Upper lobe of right lung (tissue), 1 donor: ENCODE measurements at regions not wholly inside any gene's neighbourhood (a gene's known extent, or its start where the extent isn't known, plus 50 kb on each side); places are given as distances from the start of the nearest gene placed in this dataset.

Source experiments
- ATAC-seq: fragments of 200-7000 bp; cut with Tn5 transposase; one replicate; pipeline ENCODE4 v1.9.1; 2020; ENCODE audit warnings: mild to moderate bottlenecking, moderate library complexity
- DNase-seq: peaks from one replicate; pipeline ENCODE4 v3.0.0-alpha.2; 2020
- H3K27ac ChIP-seq: fragments of 200-600 bp; one replicate; pipeline ENCODE4 v1.8.0; 2022
- H3K27me3 ChIP-seq: fragments of 200-600 bp; one replicate; pipeline ENCODE4 v1.8.0; 2022; ENCODE audit warnings: mild to moderate bottlenecking
- H3K36me3 ChIP-seq: fragments of 200-600 bp; one replicate; pipeline ENCODE4 v1.8.0; 2022
- H3K4me1 ChIP-seq: fragments of 200-600 bp; one replicate; pipeline ENCODE4 v1.8.0; 2022
- H3K4me3 ChIP-seq: fragments of 200-600 bp; one replicate; pipeline ENCODE4 v1.8.0; 2022; ENCODE audit warnings: mild to moderate bottlenecking
- H3K9me3 ChIP-seq: fragments of 200-600 bp; one replicate; pipeline ENCODE4 v1.8.0; 2022
- CTCF ChIP-seq: fragments of 200-600 bp; IDR thresholded peaks from one replicate; pipeline ENCODE4 v1.8.0; 2022; ENCODE audit warnings: antibody characterized with exemption
- intact Hi-C: fragments of 100-400 bp; cut with DNase I; formaldehyde crosslinking; loops from one replicate; pipeline ENCODE4 v1.11.0; 2022
- donor health status: DM: no; HTN: yes; CAD: no; lungs with severe emphysema.

- H3K27me3 ChIP-seq = peaks cover 12% of the 10 kb centered on the region
- no peak for TF ChIP-seq CTCF
- H3K36me3 ChIP-seq = no peaks in the 10 kb centered on the region
- no peaks in the 10 kb centered on the region for H3K9me3 ChIP-seq
- H3K4me1 ChIP-seq = peaks cover 47% of the 10 kb centered on the region
- no peak overlapping the region for H3K4me3 ChIP-seq
- intact Hi-C loops = no loop called here
- peak overlapping the region; percentile 73 for H3K27ac ChIP-seq
- ATAC-seq (no peak), DNase-seq (no peak)
These were observed 115.5 kb upstream of the HAAO start for GRCh38 chr2:42907835-42908234.

- intact Hi-C loops = no loop called here
These were observed 114.4 kb upstream of the HAAO start for GRCh38 chr2:42906557-42907411.

GRCh38 chr2:42906111-42906556 lies 113.8 kb upstream of the HAAO start:
- no peak for TF ChIP-seq CTCF
- H3K27ac ChIP-seq = peak overlapping the region; percentile 73
- H3K36me3 ChIP-seq = no peaks in the 10 kb centered on the region
- DNase-seq (no peak), ATAC-seq (no peak)
- intact Hi-C loops = no loop called here
- peaks cover 12% of the 10 kb centered on the region for H3K27me3 ChIP-seq
- H3K4me3 ChIP-seq = no peak overlapping the region
- H3K9me3 ChIP-seq = no peaks in the 10 kb centered on the region
- H3K4me1 ChIP-seq = peaks cover 46% of the 10 kb centered on the region

More at GRCh38 chr2:42906557-42907411, 114.4 kb upstream of the HAAO start:
- Histone ChIP-seq H3K9me3 (no peaks in the 10 kb centered on the region), H3K27ac (peak overlapping the region; percentile 73), H3K36me3 (no peaks in the 10 kb centered on the region), H3K27me3 (peaks cover 12% of the 10 kb centered on the region), H3K4me3 (no peak overlapping the region), H3K4me1 (peaks cover 47% of the 10 kb centered on the region)
- TF ChIP-seq CTCF = no peak
- DNase-seq = no peak
- peak; percentile 47 for ATAC-seq

GRCh38 chr2:42905341-42906110 lies 113.1 kb upstream of the HAAO start:
- Histone ChIP-seq H3K4me1 (peaks cover 40% of the 10 kb centered on the region), H3K36me3 (no peaks in the 10 kb centered on the region), H3K27me3 (peaks cover 12% of the 10 kb centered on the region), H3K4me3 (no peak overlapping the region), H3K27ac (peak overlapping the region; percentile 73), H3K9me3 (no peaks in the 10 kb centered on the region)
- DNase-seq (no peak), ATAC-seq (no peak)
- intact Hi-C loops = no loop called here
- TF ChIP-seq CTCF = peak; percentile 25

GRCh38 chr2:42904576-42904876 lies 112.1 kb upstream of the HAAO start:
- intact Hi-C loops = no loop called here
- H3K27ac ChIP-seq = no peak overlapping the region
- peaks cover 34% of the 10 kb centered on the region for H3K4me1 ChIP-seq

More at GRCh38 chr2:42904576-42904876, 112.1 kb upstream of the HAAO start:
- H3K9me3 ChIP-seq = no peaks in the 10 kb centered on the region
- DNase-seq = no peak
- no peak overlapping the region for H3K4me3 ChIP-seq
- ATAC-seq = no peak
- peaks cover 12% of the 10 kb centered on the region for H3K27me3 ChIP-seq
- H3K36me3 ChIP-seq = no peaks in the 10 kb centered on the region
- no peak for TF ChIP-seq CTCF
